Spleen (tissue), 7 donors: ENCODE measurements at regions not wholly inside any gene's neighbourhood (a gene's known extent, or its start where the extent isn't known, plus 50 kb on each side); places are given as distances from the start of the nearest gene placed in this dataset.
"Not testable (repeated sequence)": the region's sequence is repeated elsewhere in the genome, so short reads cannot be mapped to it uniquely, and the experiment has no call there.

Experiments used
- CTCF ChIP-seq, 11 experiments: fragments of 200-600 bp in 7 of 11; fragments of 450-650 bp in 4 of 11; sonication (generic) in 4 of 11; IDR thresholded peaks in 8 of 11; conservative IDR thresholded peaks in 3 of 11; 1 replicate in 7 of 11; 2 replicates in 4 of 11; pipeline versions ENCODE4 v1.4.0 to v1.8.0; 2016 to 2021; ENCODE audit warnings: antibody characterized with exemption in 11 of 11, inconsistent platforms in 4 of 11, mild to moderate bottlenecking in 1 of 11
- POLR2A ChIP-seq, 3 donors: fragments of 450-650 bp; IDR thresholded peaks; one replicate each; pipeline ENCODE4 v1.5.1; 2017; ENCODE audit warnings: antibody characterized with exemption in 3 of 3, mild to moderate bottlenecking in 1 of 3
- POLR2AphosphoS5 ChIP-seq, 3 donors: sonication (generic); formaldehyde crosslinking; IDR thresholded peaks; one replicate each; pipeline ENCODE4 v1.5.1; 2017; ENCODE audit warnings: antibody characterized with exemption in 3 of 3
- donor health status: DM: no; HTN: no; CAD: no; lungs with moderate emphysema.
- donor health status: DM: no; HTN: no; CAD: no.
- donor health status: DM: no; HTN: no; CAD: no.

GRCh38 chr18:14992758-14993157 lies 244.8 kb downstream of the ANKRD30B start:
- TF ChIP-seq CTCF (IDR thresholded peaks at IDR 0.05 in 8 of 11, conservative IDR thresholded peaks at IDR 0.05 in 3 of 11); POLR2A (IDR thresholded peaks at IDR 0.05); POLR2AphosphoS5 (IDR thresholded peaks at IDR 0.05): not testable (repeated sequence)
